Caco-2 (cell line): ENCODE measurements at regions not wholly inside any gene's neighbourhood (a gene's known extent, or its start where the extent isn't known, plus 50 kb on each side); places are given as distances from the start of the nearest gene placed in this dataset.
"Not testable (repeated sequence)": the region's sequence is repeated elsewhere in the genome, so short reads cannot be mapped to it uniquely, and the experiment has no call there.

Source experiments
- BruUV-seq: library from RNA; stranded (reverse); fragments of 400-500 nt; replicated peaks from 2 replicates; lab custom pipeline; 2021; lab: Mats Ljungman, UMichigan
- CTCF ChIA-PET: fragments of 300-600 bp; sonication (Branson Sonifier 250); formaldehyde crosslinking; loops from one replicate; lab custom pipeline; 2022; ENCODE audit warnings: antibody characterized with exemption; lab: Charles Lee
- POLR2A ChIA-PET: fragments of 300-600 bp; sonication (Branson Sonifier 250); formaldehyde crosslinking; loops from one replicate; lab custom pipeline; 2022; ENCODE audit warnings: antibody characterized with exemption; lab: Charles Lee
- DNase-seq, 2 experiments: peaks; one replicate each; pipeline versions ENCODE4 v3.0.0 to v3.0.0-alpha.2; 2020 to 2022
- H3K27me3 ChIP-seq: replicated peaks from 2 replicates; pipeline ENCODE4 v1.6.0; 2011; ENCODE audit warnings: low read length; ENCODE audit not compliant: control insufficient read depth, insufficient read depth
- H3K36me3 ChIP-seq: 2 replicates; pipeline ENCODE4 v1.5.1; 2011; ENCODE audit warnings: low read length; ENCODE audit not compliant: control insufficient read depth, insufficient read depth
- H3K4me1 ChIP-seq: fragments of 250-450 bp; sonication (Bioruptor Pico); 2 replicates; pipeline ENCODE4 v1.5.1; 2020; ENCODE audit warnings: mild to moderate bottlenecking
- H3K4me3 ChIP-seq: 2 replicates; pipeline ENCODE4 v1.5.1; 2011; ENCODE audit warnings: low read depth, mild to moderate bottlenecking, control low read depth, low read length
- H3K9me3 ChIP-seq: fragments of 250-450 bp; sonication (Bioruptor Pico); 2 replicates; pipeline ENCODE4 v1.5.1; 2020; ENCODE audit warnings: mild to moderate bottlenecking, moderate library complexity
- H3K27ac Mint-ChIP-seq: one replicate; pipeline ENCODE4 v1.8.0; 2022; ENCODE audit warnings: mixed read lengths; ENCODE audit not compliant: unreplicated experiment
- H3K27me3 Mint-ChIP-seq: one replicate; pipeline ENCODE4 v1.8.0; 2022; ENCODE audit warnings: mixed read lengths; ENCODE audit not compliant: insufficient read depth, unreplicated experiment
- H3K36me3 Mint-ChIP-seq: one replicate; pipeline ENCODE4 v1.8.0; 2022; ENCODE audit warnings: mild to moderate bottlenecking, mixed read lengths; ENCODE audit not compliant: insufficient read depth, unreplicated experiment
- H3K4me1 Mint-ChIP-seq: one replicate; pipeline ENCODE4 v1.8.0; 2022; ENCODE audit warnings: low read depth, mixed read lengths; ENCODE audit not compliant: unreplicated experiment
- H3K4me3 Mint-ChIP-seq: one replicate; pipeline ENCODE4 v1.8.0; 2022; ENCODE audit warnings: mild to moderate bottlenecking, moderate library complexity, mixed read lengths; ENCODE audit not compliant: unreplicated experiment
- H3K9me3 Mint-ChIP-seq: one replicate; pipeline ENCODE4 v1.8.0; 2022; ENCODE audit warnings: mixed read lengths; ENCODE audit not compliant: unreplicated experiment
- CTCF ChIP-seq, 2 experiments: fragments of 200-600 bp in 1 of 2; IDR thresholded peaks; 1 replicate in 1 of 2; 2 replicates in 1 of 2; pipeline versions ENCODE4 v1.5.1 to v1.8.0; 2011 to 2022; ENCODE audit warnings: antibody characterized with exemption in 1 of 2, control low read depth in 1 of 2, inconsistent platforms in 1 of 2, low read depth in 1 of 2, low read length in 1 of 2, mild to moderate bottlenecking in 1 of 2, moderate library complexity in 1 of 2; ENCODE audit not compliant: insufficient read depth in 1 of 2, severe bottlenecking in 1 of 2, unreplicated experiment in 1 of 2
- intact Hi-C: fragments of 100-400 bp; cut with micrococcal nuclease; formaldehyde crosslinking; loops from one replicate; pipeline ENCODE4 v1.10.0; 2022; ENCODE audit not compliant: unreplicated experiment

GRCh38 chr6:121678245-121678644 is 242.8 kb downstream of the GJA1 start:
- H3K27me3 ChIP-seq, result no peaks in the 10 kb centered on the region
- H3K4me3 ChIP-seq, result no peak overlapping the region
- DNase-seq, result no peak
- peaks cover 16% of the 10 kb centered on the region; the same call in 1 of the 2 replicates for H3K4me1 ChIP-seq
- ChIA-PET CTCF (no interaction called here), POLR2A (no interaction called here)
- H3K36me3 ChIP-seq, result no peaks in the 10 kb centered on the region
- Mint-ChIP-seq H3K4me1 (no peaks in the 10 kb centered on the region), H3K27ac (no peak overlapping the region), H3K9me3 (peaks cover 18% of the 10 kb centered on the region), H3K4me3 (no peak overlapping the region), H3K27me3 (no peaks in the 10 kb centered on the region), H3K36me3 (no peaks in the 10 kb centered on the region)
- no TSS peak for BruUV-seq
- H3K9me3 ChIP-seq, result no peaks in the 10 kb centered on the region
- intact Hi-C loops, result no loop called here
- TF ChIP-seq CTCF (IDR thresholded peaks at IDR 0.05; ENCODE audit: insufficient read depth in 1 of 2, low read depth in 1 of 2, low read length in 1 of 2, severe bottlenecking in 1 of 2, unreplicated experiment in 1 of 2), result no peak

GRCh38 chr6:121680058-121680457 is 244.6 kb downstream of the GJA1 start:
- H3K4me1 ChIP-seq, result peaks cover 13% of the 10 kb centered on the region; the same call in 1 of the 2 replicates
- no peaks in the 10 kb centered on the region for H3K9me3 ChIP-seq
- no peaks in the 10 kb centered on the region for H3K36me3 ChIP-seq
- Mint-ChIP-seq H3K36me3 (no peaks in the 10 kb centered on the region), H3K4me3 (no peak overlapping the region), H3K27ac (no peak overlapping the region), H3K4me1 (no peaks in the 10 kb centered on the region), H3K9me3 (peaks cover 25% of the 10 kb centered on the region), H3K27me3 (no peaks in the 10 kb centered on the region)
- intact Hi-C loops, result loop anchor here (5.0 kb wide), 1 partner anchor 352 kb away; no protein-coding TSS in a partner anchor
- TF ChIP-seq CTCF (IDR thresholded peaks at IDR 0.05; ENCODE audit: insufficient read depth in 1 of 2, low read depth in 1 of 2, low read length in 1 of 2, severe bottlenecking in 1 of 2, unreplicated experiment in 1 of 2), result no peak
- no peaks in the 10 kb centered on the region for H3K27me3 ChIP-seq
- no peak overlapping the region for H3K4me3 ChIP-seq
- ChIA-PET POLR2A (no interaction called here), CTCF (interaction anchor here (0.6 to 0.7 kb wide), 2 partner anchors 10 to 19 kb away, joined by 3 to 4 read pairs; no protein-coding TSS in a partner anchor)
- BruUV-seq, result no TSS peak
- DNase-seq, result no peak

- DNase-seq, result no peak
- Histone ChIP-seq H3K9me3 (no peaks in the 10 kb centered on the region), H3K27me3 (no peaks in the 10 kb centered on the region), H3K4me3 (no peak overlapping the region), H3K4me1 (0 out of 2 replicates have a peak, but pooled peaks cover 4% of the 10 kb centered on the region), H3K36me3 (no peaks in the 10 kb centered on the region)
- Mint-ChIP-seq H3K36me3 (no peaks in the 10 kb centered on the region), H3K4me1 (no peaks in the 10 kb centered on the region), H3K9me3 (peaks cover 25% of the 10 kb centered on the region), H3K27me3 (no peaks in the 10 kb centered on the region), H3K27ac (no peak overlapping the region), H3K4me3 (no peak overlapping the region)
- TF ChIP-seq CTCF (IDR thresholded peaks at IDR 0.05; ENCODE audit: insufficient read depth in 1 of 2, low read depth in 1 of 2, low read length in 1 of 2, severe bottlenecking in 1 of 2, unreplicated experiment in 1 of 2), result no peak
- POLR2A ChIA-PET, result no interaction called here
- CTCF ChIA-PET, result no interaction called here
- intact Hi-C loops, result loop anchor here (5.0 kb wide), 1 partner anchor 350 kb away; no protein-coding TSS in a partner anchor
- no TSS peak for BruUV-seq
Measured at GRCh38 chr6:121682666-121683065, 247.2 kb downstream of the GJA1 start.

GRCh38 chr6:121685806-121686205 is 250.4 kb downstream of the GJA1 start:
- DNase-seq, H3K36me3 Mint-ChIP-seq, H3K4me3 ChIP-seq, intact Hi-C loops, BruUV-seq, POLR2A ChIA-PET, H3K27me3 Mint-ChIP-seq, H3K27me3 ChIP-seq, H3K36me3 ChIP-seq, H3K4me3 Mint-ChIP-seq, H3K27ac Mint-ChIP-seq, H3K9me3 ChIP-seq, CTCF ChIA-PET: not testable (repeated sequence)
- H3K9me3 Mint-ChIP-seq, result peaks cover 35% of the 10 kb centered on the region
- H3K4me1 ChIP-seq, result peaks cover 25% of the 10 kb centered on the region
- peaks cover 18% of the 10 kb centered on the region for H3K4me1 Mint-ChIP-seq
